GM19025 (cell line): ENCODE measurements at regions not wholly inside any gene's neighbourhood (a gene's known extent, or its start where the extent isn't known, plus 50 kb on each side); places are given as distances from the start of the nearest gene placed in this dataset.
A peak's percentile ranks its signal among the peaks of the same experiment; 100 is the strongest.

Source experiments
- ATAC-seq: cut with Tn5 transposase; IDR thresholded peaks from one replicate; pipeline ENCODE4 v1.9.1; 2021; ENCODE audit warnings: mild to moderate bottlenecking, low read depth, moderate library complexity; ENCODE audit not compliant: unreplicated experiment

DNA sequence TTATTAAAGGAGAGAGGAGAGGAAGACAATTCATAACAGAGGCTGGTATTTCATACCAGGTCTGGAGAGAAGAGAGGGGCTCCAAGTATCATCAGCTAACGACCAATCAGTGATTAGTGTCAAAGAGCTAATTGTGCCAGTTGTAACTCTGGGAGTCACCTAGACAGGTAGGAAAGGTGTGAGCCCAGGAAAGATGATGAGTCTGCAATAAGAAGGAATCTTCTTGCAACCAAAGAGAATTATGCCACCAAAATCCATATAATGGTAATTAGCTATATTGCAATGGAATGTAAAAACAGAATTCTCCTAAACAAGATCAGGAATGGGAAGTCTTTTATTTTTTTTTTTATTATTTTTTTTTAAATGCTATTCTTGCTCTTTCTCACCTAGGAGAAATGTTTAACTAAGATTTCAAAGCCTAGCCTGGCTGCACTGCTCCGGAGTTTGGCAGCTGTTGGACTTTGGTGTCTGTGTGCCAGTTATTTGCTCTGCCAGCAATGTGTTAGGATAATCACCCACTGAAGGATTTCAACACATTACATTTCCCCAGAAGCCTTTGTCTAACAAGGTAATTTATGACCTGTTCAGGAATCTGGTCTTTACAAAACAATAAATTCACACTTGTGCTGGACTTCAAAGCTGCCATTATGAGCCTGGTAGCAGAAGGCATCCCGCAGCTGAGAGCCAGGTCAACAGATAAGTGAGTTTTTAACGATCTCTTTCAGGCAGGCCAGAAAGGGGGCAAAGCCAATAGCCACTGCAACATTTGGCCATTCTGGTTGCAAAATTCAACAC, 89.4 kb downstream of the FOXB1 start:
- ATAC-seq: no peak

DNA sequence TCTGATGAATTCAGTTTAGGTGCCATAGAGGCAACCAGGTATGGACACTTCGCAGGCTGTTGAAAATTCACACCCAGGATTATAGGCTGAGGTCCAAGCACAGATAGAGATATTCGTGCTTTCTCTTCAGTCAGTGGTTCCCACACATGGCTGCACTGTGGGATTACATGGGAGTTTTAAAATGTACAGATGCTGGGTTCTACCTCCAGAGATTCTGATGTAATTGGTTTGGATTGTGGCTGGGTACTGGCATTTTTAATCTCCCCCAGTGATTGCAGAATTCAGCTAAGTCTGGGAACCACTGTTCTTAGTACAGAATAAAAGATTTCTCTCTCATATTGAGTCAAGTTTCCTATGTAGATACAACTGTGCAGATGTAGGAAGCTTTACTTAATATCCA, 91.6 kb downstream of the FOXB1 start:
- ATAC-seq: no peak

DNA sequence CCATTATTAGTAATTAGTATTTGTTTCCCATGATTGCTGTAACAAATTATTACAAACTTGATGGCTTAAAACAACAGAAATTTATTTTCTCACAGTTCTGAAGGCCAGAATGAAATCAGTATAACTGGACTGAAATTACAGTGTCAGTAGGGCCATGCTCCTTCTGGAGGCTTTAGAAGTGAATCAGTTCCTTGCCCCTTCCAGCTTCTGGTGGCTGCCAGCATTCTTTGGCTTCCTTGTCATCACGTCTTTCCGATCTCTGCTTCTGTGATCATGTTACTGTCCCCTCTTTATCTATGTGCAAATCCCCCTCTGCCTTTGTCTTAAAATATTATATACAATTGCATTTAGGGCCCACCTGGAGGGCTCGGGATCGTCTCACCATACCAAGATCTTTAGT, 92.0 kb downstream of the FOXB1 start:
- ATAC-seq: no peak

DNA sequence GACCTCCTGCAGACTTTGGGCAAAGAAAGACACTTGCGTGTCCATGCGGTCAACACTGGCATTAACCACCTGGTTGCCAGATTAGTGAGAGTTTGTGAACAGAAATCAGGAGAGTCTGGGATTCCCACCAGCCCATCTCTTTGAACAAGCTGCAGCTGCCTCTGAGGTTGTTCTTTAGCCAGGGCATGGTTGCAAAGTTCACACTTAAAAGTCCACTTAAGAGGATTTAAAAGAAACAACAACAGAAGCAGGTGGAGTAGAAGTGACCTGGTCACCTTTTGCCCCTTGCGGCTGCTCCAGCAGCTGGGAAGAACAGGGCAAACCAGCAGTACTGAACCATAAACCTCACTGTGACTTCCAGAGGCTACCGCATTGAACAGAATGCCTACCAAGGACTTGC, 97.3 kb downstream of the FOXB1 start:
- ATAC-seq: no peak

DNA sequence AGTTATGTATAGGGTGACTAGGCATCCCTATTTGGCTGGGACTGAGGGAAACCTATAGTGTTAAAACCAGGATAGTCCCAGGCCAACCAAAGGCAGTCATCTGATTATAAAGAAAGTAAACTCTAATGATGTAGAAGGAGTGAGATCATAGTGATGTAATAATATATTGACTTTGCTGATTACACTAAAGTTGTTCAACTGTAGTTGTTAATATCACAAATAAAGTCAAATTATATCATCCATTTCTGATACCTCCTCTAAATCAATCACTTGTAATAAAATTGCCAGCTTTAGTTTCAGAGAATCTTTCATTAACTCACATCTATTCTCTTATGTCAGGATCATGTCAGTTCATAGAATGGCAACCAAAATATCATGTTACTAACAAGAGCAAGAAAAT, 98.6 kb downstream of the FOXB1 start:
- ATAC-seq: no peak

DNA sequence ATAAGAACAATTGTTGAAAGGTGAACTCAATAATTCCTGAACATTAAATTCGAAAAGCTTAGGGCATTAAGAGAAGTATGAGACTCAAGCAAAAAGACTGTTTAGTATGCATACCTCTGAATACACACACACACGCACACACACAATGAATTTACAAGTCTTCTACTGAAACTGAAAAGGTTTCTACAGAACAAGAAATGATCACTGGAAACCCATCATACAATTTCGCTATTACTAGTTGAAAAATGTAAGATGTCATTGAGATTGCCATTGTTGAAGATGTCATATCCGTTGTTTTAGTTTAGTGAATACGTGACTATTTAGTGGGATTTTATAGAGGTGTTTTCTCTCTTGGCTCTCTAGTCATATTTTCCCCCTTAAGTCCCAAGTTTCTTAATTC, 106.8 kb downstream of the FOXB1 start:
- ATAC-seq: no peak

DNA sequence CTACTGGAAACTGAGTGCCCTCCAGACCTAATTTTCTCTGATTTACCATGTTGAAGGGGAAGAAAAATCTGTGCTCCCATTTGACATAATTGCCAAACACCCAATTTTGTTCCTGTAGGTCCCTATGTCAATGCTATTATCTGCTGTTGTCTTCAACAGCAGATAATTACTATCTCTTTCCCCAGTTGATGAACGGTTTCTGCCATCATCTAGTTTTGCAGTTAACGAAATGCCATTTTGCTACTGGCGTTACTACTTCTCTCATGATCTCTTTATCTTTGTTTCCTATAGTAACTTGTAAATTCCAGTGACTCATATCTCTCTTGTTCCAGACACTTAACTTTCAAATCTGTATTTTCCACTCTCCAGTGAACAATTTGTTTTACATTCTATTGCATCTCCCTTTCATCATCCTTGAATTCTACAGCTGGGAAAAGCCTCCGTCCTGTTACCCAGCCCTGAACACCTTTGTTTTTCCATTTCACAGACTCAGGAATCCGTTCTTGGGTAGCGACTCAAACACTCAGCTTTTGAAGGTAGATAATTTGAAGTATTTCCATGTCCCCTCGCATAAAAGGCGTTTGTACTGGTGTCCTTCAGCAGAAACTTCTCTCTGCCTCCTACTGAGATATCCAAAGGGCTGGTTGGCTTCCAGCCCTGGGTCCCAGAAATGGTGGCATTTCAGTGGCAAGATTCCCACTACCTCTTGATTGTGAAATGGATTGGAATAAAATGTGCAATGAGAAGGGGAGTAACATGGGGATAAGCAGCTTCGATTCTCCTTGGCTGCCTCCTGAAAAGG, 111.7 kb downstream of the FOXB1 start:
- no peak for ATAC-seq

DNA sequence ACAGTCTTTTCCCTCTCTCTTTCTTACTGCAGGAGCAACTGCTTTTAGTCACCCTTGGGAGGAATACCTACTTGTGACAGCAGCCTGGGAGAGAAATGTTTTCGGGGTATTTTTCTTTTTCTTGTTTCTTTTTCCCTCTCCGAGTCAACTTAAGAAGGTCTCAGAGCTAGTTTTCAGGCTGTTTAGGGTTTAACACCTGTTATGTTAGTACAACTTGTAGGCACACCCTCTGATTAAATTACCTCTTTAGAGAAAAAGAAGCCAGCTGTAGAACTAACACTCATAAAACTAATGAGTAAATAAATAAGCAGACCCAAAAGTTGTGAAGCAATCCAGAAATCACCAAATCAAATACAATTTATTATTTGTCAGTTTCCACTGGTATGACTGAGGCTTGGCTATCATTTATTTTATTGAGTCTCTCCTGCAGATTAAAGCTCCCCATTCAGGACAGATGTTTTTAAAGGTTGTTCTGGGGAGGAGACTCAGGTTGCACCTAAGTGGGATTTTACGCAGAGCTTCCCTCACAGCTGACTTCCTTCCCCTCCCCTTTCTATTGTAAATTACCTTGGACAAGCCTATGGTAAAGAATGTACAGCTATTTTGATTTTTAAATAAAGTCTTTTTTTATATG, 112.5 kb downstream of the FOXB1 start:
- ATAC-seq: no peak

DNA sequence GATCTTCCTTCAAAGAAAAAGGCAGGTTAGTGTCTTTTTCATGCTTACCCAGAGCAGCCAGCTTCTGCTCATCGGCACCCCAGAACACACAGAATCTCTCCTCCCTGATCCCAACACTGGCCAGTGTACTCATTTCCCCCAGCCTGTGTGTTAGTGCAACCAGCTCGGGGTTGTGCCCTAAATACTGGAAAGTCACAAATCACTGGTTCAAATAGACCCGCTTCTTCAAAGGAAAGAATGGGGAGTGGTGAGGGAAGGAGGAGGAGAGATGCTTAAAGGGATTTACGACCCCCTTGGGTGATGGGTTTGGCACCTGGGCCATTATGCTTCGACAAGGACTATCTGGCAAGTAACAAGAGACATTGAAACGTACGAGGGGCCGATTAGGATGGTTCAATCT, 114.0 kb downstream of the FOXB1 start:
- no peak for ATAC-seq

DNA sequence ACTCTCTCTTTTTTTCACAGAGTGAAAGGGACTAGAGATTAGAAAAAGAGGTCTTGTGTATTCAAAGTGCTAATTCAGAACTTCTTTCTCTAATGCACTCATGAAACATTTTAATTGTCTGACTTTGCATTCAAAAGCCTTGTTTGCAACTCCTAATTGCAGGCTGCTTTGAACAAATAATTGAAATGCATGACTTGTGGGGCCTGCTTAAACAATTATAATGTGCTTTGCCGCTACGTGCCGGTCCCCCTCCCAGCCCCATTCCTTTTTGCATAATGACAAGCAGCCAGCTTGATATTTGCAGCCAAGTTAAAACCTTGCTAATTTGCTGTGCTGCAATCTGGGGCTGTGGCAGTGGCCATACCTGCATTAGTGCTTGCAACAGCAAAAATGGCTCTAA, 114.5 kb downstream of the FOXB1 start:
- no peak for ATAC-seq

DNA sequence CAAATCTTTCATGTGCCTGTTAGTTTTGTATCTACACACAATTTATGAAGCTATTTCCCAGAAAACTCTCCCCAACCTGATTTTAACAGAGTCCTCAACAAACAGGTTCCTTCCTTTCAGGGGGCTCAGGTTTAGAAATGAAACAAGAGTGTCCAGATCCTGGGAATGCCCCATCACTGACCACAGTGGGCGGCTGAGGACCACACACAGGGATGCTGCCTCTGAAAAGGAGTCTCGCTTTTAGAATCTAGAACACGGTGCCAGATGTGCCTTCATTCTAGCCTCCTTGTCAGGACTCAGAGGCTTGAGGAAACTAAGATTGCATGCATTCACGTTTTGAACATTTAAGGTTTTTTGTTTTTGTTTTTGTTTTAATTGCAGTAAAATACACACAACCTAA, 115.0 kb downstream of the FOXB1 start:
- ATAC-seq: no peak

DNA sequence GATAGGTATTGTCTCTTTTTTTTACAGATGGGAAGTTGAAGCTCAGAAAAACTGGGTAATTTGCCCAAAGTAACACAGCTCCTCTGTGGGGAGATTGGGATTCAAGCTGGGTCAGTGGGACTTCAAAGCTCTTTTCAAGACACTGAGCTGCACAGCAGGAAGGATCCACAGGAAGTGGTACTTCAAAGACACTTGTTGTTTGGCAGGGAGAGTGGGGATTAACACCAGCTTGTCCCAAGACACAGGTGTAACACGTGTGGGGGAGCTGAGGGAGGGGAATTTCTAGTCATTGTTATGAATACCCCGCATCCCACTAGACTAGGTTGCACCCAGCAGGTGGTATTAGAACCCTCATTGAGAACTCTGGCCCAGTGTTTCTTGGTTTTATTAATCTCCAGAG, 116.0 kb downstream of the FOXB1 start:
- ATAC-seq: no peak

DNA sequence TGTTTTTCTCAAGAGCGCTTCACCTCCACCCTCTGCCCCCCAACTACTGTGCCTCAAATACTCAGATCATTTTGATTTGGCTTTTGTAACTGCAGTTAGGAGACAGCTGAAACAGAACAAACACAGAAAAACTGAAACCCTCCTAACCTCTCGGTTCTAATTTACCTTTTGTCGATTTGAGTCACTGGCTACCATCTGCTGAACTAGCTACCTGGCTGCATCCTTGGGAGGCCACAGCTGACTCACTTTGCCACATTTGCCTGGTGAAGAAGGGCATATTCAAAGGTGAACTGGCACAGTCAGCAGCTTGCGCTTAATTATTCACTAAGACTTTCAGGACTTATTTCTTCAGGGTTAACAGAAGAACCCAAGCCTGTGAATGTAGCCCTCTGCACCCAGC, 117.7 kb downstream of the FOXB1 start:
- peak; percentile 76 for ATAC-seq

DNA sequence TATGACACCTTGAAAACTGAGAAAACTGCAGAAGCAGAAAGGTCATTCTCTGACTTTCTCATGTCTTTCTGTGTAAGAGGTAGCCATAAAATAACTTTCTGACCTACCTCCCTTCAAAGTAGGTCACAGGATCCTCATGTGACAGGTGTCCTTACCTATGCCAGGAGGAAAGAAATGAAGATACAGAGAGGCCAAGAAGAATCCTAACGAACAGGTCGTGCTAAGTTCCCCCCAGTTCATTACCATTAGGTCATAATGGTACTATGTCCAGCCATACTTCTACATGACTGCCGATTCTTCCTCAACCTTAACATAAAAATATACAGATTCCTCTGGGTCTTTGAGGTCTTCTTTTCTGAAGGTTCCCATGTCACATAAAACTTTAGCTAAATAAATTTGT, 118.6 kb downstream of the FOXB1 start:
- no peak for ATAC-seq

DNA sequence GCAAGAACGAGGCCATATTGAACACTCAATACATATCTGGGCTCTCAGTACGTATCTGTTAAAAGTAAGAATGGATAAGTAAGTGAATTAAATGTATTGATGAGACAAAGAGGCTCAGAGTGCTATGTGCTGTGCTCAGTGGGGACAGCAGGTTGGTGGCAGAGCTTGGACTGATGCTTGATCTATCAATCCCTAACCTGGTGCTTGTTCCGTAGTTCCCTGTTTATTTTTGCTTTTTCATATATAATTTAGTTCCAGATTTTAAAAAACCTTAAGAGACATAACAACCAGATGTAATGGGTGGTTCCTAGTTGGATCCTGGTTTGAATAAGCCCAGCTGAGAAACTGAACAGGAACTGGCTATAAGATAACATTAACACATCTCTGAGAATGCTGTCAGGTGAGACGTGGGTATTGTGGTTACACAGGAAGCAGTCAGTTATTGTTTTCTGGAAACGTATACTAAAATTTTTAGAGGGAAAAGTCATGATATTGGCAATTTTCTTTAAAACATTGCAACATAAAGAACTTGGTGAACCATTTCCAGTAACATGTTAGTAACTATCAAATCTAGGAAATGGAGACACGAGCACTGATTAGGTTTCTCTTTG, 120.5 kb downstream of the FOXB1 start:
- no peak for ATAC-seq

DNA sequence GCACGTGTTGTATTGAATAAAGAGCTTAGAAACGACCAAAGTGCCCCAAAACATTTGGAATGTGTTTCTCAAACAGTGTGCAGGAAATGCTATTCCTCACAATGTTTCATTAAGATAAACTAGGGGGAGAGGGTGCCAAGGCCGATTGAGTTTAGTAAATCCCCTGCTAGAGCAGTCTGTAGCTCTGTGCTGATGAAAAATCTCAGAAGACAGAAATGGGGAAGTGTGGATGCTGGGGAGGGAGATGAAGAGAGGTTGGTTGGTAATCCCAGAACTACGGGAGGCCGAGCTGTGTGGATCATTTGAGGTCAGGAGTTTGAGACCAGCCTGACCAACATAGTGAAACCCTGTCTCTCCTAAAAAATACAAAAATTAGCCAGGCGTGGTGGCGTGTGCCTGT, 121.2 kb downstream of the FOXB1 start:
- ATAC-seq: no peak

DNA sequence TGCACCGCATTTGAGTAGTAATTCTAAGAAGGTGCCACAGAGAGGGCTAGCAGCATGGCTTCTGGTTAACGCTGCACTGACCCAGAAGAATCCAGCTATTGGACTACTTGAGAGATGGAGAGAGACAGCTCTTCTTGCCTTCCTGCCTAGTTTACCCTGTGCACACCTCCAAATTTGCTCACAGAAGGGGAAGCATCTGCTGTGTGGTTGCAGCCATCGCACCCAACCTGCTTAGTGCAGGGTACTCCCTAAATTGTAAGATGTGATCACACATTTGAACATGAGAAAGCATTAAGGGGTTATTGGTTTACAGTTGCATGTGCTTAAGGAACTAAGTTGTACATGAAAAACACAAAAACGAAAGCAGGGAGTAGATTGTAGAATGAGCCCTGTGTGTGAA, 122.1 kb downstream of the FOXB1 start:
- no peak for ATAC-seq

DNA sequence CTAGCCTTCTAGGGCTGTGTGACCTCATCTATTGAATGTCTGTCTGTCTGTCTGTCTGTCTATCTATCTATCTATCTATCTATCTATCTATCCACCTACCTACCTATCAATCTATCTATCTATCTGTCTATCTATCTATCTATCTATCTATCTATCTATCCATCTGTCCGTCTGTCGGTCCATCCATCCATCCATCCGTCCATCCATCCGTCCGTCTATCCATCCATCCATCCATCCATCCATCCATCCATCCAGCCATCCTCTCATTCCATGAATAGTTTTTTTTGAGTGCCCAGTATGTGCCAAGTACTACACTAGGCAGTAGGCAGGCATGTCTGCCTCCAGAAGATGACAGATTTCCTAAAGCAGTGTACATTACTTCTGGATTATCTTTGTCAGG, 122.5 kb downstream of the FOXB1 start:
- no peak for ATAC-seq

DNA sequence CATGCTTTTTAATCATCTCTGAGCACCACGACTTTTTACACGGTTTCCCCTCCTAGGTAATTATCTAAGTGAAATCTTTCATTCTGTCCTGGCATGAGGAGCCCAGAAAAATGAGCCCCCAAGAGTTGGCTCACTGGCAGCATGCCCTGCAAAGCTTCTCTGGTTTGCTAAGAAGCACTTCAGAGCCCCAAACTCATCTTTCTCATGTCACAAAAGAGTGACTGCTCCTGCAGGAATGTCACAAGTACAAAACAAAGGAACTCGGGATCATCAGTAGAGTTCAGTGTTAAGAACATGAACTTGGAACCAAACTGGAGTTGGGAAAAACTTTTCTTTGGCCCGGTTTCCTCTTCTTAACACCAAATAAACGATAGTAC, 123.9 kb downstream of the FOXB1 start:
- no peak for ATAC-seq

DNA sequence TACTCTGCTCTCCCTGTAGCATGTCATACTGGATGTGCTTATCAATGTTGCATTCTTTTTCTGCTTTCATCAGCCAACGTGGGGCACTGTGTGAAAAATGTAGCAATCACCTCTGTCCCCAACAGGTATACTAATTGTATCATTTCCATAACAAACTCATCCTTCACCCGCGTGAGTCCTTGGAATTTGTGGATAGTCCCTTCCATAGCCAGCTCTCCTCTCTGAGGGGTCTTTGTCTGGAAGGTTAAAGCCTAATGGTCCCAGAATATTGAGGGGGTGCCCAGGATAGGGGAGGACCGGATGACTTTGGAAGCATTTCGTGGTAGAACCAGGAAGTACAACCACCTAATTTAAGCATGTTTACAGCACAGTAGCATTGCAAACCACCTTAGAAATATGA, 124.6 kb downstream of the FOXB1 start:
- no peak for ATAC-seq

DNA sequence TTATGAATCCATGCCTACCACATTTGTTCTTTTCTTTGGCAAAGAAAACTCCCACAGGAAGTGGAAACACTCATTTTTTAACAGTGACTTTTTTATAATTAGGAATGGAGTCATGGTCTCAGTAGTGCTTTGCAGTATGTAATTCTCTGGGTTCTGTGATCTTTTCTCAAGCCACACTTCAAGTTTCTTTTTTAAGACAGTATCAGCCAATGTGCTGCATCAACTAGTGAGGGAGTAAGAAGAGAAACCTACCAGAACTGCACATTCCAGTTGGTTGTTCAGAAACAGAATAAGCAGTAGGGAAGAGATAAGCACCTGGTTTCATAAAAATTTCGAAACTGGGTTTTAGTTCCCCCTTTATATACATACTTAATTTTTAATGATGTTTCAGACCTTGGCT, 126.3 kb downstream of the FOXB1 start:
- ATAC-seq: no peak
